Heart right ventricle (tissue), 16 donors: ENCODE measurements at regions not wholly inside any gene's neighbourhood (a gene's known extent, or its start where the extent isn't known, plus 50 kb on each side); places are given as distances from the start of the nearest gene placed in this dataset.

Experiments
- ATAC-seq, 8 donors: fragments of 200-7000 bp; cut with Tn5 transposase; one replicate each; pipeline ENCODE4 v1.9.1; 2020; ENCODE audit warnings: mild to moderate bottlenecking in 8 of 8, moderate library complexity in 8 of 8, moderate number of reproducible peaks in 1 of 8
- DNase-seq, 2 donors: peaks; one replicate each; pipeline ENCODE4 v3.0.0-alpha.2; 2020
- H3K27ac ChIP-seq, 10 donors: fragments of 200-600 bp; sonication (generic) in 2 of 10; one replicate each; pipeline versions ENCODE4 v1.5.0 to v1.8.0; 2020 to 2022; ENCODE audit warnings: mild to moderate bottlenecking in 3 of 10
- H3K27me3 ChIP-seq, 7 donors: fragments of 200-600 bp; one replicate each; pipeline ENCODE4 v1.8.0; 2021 to 2022; ENCODE audit warnings: mild to moderate bottlenecking in 2 of 7
- H3K36me3 ChIP-seq, 9 donors: fragments of 200-600 bp; sonication (generic) in 1 of 9; one replicate each; pipeline versions ENCODE4 v1.5.0 to v1.8.0; 2020 to 2022; ENCODE audit warnings: mild to moderate bottlenecking in 2 of 9
- H3K4me1 ChIP-seq, 9 donors: fragments of 200-600 bp; sonication (generic) in 1 of 9; one replicate each; pipeline versions ENCODE4 v1.5.0 to v1.8.0; 2020 to 2022; ENCODE audit warnings: mild to moderate bottlenecking in 4 of 9
- H3K4me3 ChIP-seq, 10 donors: fragments of 200-600 bp; sonication (generic) in 2 of 10; one replicate each; pipeline versions ENCODE4 v1.5.0 to v1.8.0; 2020 to 2022; ENCODE audit warnings: mild to moderate bottlenecking in 7 of 10, moderate library complexity in 2 of 10
- H3K9me3 ChIP-seq, 11 donors: fragments of 200-600 bp in 10 of 11; sonication (generic) in 2 of 11; one replicate each; pipeline versions ENCODE4 v1.5.0 to v1.8.0; 2013 to 2022; ENCODE audit warnings: mild to moderate bottlenecking in 2 of 11, control low read depth in 1 of 11, moderate library complexity in 1 of 11
- WGBS, 2 donors: extraction: QIAGEN DNeasy Blood & Tissue Kit; methylation state at CpG; one replicate each; pipeline ENCODE4 v1.1.7; 2013; ENCODE audit warnings: inconsistent platforms in 1 of 2; 5-methylcytosine and 5-hydroxymethylcytosine counted together
- intact Hi-C, 10 donors: fragments of 100-400 bp; cut with DNase I; formaldehyde crosslinking; loops; one replicate each; pipeline versions ENCODE4 v1.11.1 to v1.14.2; 2022
- TF ChIP-seq, protein P1 (sequence below), 9 donors: fragments of 200-600 bp; sonication (generic) in 2 of 9; IDR thresholded peaks; one replicate each; pipeline versions ENCODE4 v1.5.0 to v1.8.0; 2021 to 2022; ENCODE audit warnings: antibody characterized with exemption in 9 of 9, mild to moderate bottlenecking in 5 of 9, moderate library complexity in 1 of 9
- donor health status: Arrhythmogenic right ventricular cardiomyopathy.
- donor health status: ischemic (EF 13 %, LVEDD 7.1; RV severe dilation, severe dysfunction).
- donor health status: healthy with polysubstance abuse.
- donor health status: DM: no; HTN: yes; CAD: no.
- donor health status: DM: no; HTN: no; CAD: no.
- donor health status: ischemic (EF 25% LVEDD 6.9; RV normal size, moderate dysfunction).
- donor health status: ischemic (EF 25% LVEDD 5.7; RV mildly dilated, moderate dysfunction).
- donor health status: healthy.
- donor health status: DM: yes; HTN: yes; CAD: no.
- donor health status: Ischemic cardiomyopathy.
- donor health status: ischemic (EF 35%, LVEDD 5.7; RV mildly dilated, moderate dysfunction).
- donor health status: nonischemic (EF 11% LVEDD 7.7; RV severe dilation, severe dysfunction).
- donor health status: DM: yes; HTN: yes; CAD: no.
- donor health status: PGD.
- donor health status: ischemic (EF 29% LVEDD 5.4; RV normal size, mild dysfunction).
- donor health status: nonischemic (EF 23%, LVEDD 6.1; RV moderate dilation, normal function).

GRCh38 chr16:85271198-85271597 is 158.9 kb upstream of the CIBAR2 start:
- Histone ChIP-seq H3K4me1 (peaks cover 0 to 11% (median 0%) of the 10 kb centered on the region in 9 donors), H3K27me3 (no peaks in the 10 kb centered on the region), H3K27ac (no peak overlapping the region), H3K4me3 (no peak overlapping the region), H3K9me3 (no peaks in the 10 kb centered on the region), H3K36me3 (no peaks in the 10 kb centered on the region)
- intact Hi-C loops: loop anchor here in 7 of 10 donors (10.0 kb wide), 2 partner anchors 344 to 444 kb away; partner anchors contain the start of gene GSE1 (in 1 of the 7)
- 87 to 92% methylated on average over 7 of the region's 7 CpGs for WGBS, 2 donors
- TF ChIP-seq, protein P1, sequence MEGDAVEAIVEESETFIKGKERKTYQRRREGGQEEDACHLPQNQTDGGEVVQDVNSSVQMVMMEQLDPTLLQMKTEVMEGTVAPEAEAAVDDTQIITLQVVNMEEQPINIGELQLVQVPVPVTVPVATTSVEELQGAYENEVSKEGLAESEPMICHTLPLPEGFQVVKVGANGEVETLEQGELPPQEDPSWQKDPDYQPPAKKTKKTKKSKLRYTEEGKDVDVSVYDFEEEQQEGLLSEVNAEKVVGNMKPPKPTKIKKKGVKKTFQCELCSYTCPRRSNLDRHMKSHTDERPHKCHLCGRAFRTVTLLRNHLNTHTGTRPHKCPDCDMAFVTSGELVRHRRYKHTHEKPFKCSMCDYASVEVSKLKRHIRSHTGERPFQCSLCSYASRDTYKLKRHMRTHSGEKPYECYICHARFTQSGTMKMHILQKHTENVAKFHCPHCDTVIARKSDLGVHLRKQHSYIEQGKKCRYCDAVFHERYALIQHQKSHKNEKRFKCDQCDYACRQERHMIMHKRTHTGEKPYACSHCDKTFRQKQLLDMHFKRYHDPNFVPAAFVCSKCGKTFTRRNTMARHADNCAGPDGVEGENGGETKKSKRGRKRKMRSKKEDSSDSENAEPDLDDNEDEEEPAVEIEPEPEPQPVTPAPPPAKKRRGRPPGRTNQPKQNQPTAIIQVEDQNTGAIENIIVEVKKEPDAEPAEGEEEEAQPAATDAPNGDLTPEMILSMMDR (IDR thresholded peaks at IDR 0.05): no peak
- no peak for ATAC-seq
- no peak for DNase-seq

GRCh38 chr16:85273293-85273692 is 161.0 kb upstream of the CIBAR2 start:
- Histone ChIP-seq H3K27me3 (no peaks in the 10 kb centered on the region), H3K9me3 (no peaks in the 10 kb centered on the region), H3K4me3 (no peak overlapping the region), H3K4me1 (peaks cover 0 to 11% (median 0%) of the 10 kb centered on the region in 9 donors), H3K27ac (no peak overlapping the region), H3K36me3 (no peaks in the 10 kb centered on the region)
- WGBS, 2 donors: 91 to 96% methylated on average over 7 of the region's 7 CpGs
- TF ChIP-seq, protein P1 (IDR thresholded peaks at IDR 0.05): no peak
- ATAC-seq (no peak), DNase-seq (no peak)
- intact Hi-C loops: loop anchor here in 7 of 10 donors (10.0 kb wide), 2 partner anchors 342 to 442 kb away; partner anchors contain the start of gene GSE1 (in 1 of the 7)

- TF ChIP-seq, protein P1 (IDR thresholded peaks at IDR 0.05): no peak
- 84 to 89% methylated on average over 7 of the region's 7 CpGs for WGBS, 2 donors
- H3K4me1 ChIP-seq: peaks cover 0 to 17% (median 0%) of the 10 kb centered on the region in 9 donors
- H3K36me3 ChIP-seq: no peaks in the 10 kb centered on the region
- H3K4me3 ChIP-seq: no peak overlapping the region
- ATAC-seq (no peak), DNase-seq (no peak)
- intact Hi-C loops: loop anchor here in 7 of 10 donors (10.0 kb wide), 2 partner anchors 340 to 440 kb away; partner anchors contain the start of gene GSE1 (in 1 of the 7)
- H3K27ac ChIP-seq: no peak overlapping the region
- H3K27me3 ChIP-seq: no peaks in the 10 kb centered on the region
- no peaks in the 10 kb centered on the region for H3K9me3 ChIP-seq
These were observed 162.2 kb upstream of the CIBAR2 start for GRCh38 chr16:85274501-85274900.

DNA sequence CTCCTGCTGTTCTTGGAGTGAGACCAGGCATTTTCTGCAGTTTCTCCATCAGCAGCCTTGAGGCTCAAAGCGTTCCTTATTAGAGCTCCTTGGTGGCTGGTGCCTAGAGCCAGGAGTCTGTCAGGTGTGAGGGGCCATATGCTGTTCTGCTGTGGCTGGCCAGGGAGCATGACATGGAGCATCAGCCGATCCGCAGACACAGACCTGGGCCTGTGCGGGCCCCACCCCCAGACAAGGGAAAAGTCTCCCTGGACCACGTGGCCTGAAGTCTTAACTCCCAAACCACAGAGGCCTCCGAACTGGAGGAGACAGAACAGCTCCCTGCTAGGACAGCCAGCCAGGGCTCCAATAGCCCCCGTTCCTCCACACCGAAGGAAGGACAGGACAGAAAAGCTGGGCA is 162.7 kb upstream of the CIBAR2 start:
- no peak overlapping the region for H3K4me3 ChIP-seq
- H3K4me1 ChIP-seq: peaks cover 0 to 22% (median 0%) of the 10 kb centered on the region in 9 donors
- intact Hi-C loops: loop anchor here in 7 of 10 donors (10.0 kb wide), 2 partner anchors 340 to 440 kb away; partner anchors contain the start of gene GSE1 (in 1 of the 7)
- H3K27me3 ChIP-seq: no peaks in the 10 kb centered on the region
- no peak for ATAC-seq
- WGBS, 2 donors: 70 to 80% methylated on average over 8 of the region's 8 CpGs
- no peaks in the 10 kb centered on the region for H3K9me3 ChIP-seq
- no peak for DNase-seq
- no peak overlapping the region for H3K27ac ChIP-seq
- TF ChIP-seq, protein P1 (IDR thresholded peaks at IDR 0.05): no peak
- no peaks in the 10 kb centered on the region for H3K36me3 ChIP-seq
